ENCODE measurements at regions not wholly inside any gene's neighbourhood (a gene's known extent, or its start where the extent isn't known, plus 50 kb on each side); places are given as distances from the start of the nearest gene placed in this dataset.

DNA sequence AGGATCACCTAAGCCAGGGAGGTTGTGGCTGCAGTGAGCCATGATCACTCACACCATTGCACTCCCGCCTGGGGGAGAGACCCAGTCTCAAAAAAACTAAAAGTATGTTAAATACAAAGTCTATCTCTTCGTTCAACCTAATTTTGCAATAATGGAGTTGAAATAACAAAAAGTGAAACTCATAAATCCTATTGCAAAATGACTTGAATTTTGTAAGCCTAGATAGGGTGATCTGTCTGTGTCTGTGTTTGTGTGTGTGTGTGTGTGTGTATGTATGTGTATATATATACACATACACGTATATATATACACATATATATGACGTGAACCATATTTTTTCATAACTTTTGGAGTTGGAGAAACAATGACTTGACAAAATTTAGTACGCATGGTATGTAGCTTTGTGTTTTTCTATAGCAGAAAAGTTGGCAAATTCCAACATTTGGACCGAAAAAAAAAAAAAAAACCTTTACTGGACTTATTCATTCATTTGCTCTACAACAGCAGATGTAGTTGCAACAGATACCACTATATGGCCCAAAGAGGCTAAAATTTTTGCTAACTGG lies 76.9 kb upstream of the CDH6 start:
- TF ChIP-seq CTCF (IDR thresholded peaks at IDR 0.05): no peak
- TF ChIP-seq POLR2AphosphoS5 (IDR thresholded peaks at IDR 0.05): no peak

All from prostate gland (tissue), 2 donors.